HPDE6-E6E7 (cell line): ENCODE measurements at regions not wholly inside any gene's neighbourhood (a gene's known extent, or its start where the extent isn't known, plus 50 kb on each side); places are given as distances from the start of the nearest gene placed in this dataset.
"Not testable (repeated sequence)": the region's sequence is repeated elsewhere in the genome, so short reads cannot be mapped to it uniquely, and the experiment has no call there.

Experiments
- DNase-seq: peaks from one replicate; pipeline ENCODE4 v3.0.0; 2011; ENCODE audit warnings: missing footprints; ENCODE audit errors: extremely low spot score

DNA sequence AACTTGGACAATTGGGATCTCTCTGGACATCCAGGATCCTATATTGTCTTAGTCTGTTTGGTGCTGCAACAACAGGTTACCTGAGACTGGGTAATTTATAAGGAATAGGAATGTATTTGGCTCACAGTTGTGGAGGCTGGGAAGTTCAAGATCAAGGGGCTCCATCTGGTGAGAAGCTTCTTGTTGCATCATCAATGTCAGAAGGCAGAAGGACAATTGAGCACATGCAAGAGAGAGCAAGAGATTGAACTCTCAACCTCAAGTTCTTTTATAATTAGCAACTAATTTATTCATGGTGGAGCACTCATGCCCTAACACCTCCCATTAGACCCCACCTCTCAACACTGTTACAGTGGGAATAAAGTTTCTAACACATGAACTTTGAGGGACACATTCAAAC is 124.7 kb upstream of the ETV3 start:
- no peak for DNase-seq

DNA sequence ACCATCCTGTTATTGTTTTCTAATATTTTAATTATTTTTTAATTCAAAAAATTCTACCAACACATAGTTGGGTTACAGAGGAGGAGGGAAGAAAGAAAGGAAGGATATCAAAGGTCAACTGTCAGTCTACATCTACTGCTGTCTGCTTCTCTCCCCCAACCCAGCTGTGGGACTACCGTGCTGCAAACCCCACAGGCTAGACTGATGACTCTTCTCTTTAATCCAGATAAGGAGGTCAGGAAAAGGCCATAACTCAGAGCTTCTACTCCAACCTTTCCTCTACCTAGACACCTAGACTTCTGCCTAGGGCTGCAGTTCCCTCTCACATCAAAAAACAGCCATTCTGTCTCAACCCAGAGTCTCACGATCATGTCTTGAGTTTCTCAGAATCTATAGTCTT is 124.2 kb upstream of the ETV3 start:
- DNase-seq: no peak

DNA sequence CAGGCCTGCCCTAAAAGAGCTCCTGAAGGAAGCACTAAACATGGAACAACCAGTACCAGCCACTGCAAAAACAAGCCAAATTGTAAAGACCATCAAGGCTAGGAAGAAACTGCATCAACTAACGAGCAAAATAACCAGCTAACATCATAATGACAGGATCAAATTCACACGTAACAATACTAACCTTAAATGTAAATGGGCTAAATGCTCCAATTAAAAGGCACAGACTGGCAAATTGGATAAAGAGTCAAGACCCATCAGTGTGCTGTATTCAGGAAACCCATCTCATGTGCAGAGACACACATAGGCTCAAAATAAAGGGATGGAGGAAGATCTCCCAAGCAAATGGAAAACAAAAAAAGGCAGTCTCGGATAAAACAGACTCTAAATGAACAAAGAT is 117.7 kb upstream of the ETV3 start:
- DNase-seq: not testable (repeated sequence)

DNA sequence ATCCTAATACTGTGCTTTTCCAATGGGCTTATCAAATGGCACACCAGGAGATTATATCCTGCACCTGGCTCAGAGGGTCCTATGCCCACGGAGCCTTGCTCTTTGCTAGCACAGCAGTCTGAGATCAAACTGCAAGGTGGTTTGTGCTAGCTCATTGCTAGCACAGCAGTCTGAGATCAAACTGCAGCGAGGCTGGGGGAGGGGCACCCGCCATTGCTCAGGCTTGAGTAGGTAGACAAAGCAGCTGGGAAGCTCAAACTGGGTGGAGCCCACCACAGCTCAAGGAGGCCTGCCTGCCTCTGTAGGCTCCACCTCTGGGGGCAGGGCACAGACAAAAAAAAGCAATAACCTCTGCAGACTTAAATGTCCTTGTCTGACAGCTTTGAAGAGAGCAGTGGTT is 116.0 kb upstream of the ETV3 start:
- DNase-seq: not testable (repeated sequence)

DNA sequence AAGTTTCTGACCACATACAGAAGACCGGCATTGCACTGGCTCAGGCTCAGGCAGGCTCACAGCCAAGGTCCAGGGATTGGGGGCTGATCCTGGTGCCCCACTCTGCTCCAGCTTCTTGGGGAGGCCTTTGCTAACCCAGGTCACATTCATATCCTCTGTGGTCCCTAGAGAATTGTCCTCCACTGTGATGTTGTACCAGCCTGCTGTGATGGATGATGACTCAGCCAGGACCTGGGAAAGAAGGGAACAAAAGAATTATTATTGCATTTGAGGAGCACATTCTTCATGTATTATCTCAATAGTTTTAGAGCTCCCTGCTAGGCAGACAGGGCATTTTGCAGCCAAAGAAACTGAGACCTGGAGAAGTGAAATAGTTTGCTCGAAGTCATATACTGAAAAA is 114.3 kb upstream of the ETV3 start:
- no peak for DNase-seq

DNA sequence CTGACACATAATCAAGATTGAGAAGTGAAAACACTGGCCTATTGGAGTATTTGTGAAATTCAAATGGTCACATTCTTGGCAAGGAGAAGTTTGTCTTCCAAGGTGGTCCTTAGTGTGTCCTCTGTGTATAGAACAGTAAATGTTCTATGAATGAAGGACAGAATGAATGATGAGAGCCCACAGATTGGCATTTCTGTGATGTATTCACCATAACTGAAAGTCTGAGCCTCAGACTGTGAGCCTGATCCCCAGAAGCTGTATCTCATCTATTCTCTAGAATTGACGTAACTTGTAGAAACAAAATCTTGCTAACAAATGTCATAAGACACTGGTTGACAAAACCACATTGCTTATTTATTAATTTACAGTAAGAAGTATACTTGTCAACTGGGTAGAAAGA is 111.5 kb upstream of the ETV3 start:
- no peak for DNase-seq

DNA sequence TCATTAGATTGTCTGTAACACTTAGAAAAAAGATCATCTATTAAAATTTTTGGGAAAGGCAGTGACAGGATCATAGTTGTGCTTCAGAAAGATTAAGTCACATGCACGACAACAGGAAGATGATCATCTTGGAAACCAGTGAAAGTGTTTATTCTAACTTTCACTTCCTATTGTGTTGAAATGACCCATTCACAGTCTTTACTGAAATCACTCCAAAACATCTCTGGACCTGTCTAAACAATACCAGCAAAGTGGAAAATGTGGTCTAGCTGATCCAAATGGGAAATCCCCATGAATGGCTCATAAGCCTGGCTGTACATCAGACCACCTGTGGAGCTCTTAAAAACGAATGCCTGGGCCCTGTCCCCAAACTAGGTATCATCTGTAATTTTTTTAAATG is 111.1 kb upstream of the ETV3 start:
- DNase-seq: no peak

DNA sequence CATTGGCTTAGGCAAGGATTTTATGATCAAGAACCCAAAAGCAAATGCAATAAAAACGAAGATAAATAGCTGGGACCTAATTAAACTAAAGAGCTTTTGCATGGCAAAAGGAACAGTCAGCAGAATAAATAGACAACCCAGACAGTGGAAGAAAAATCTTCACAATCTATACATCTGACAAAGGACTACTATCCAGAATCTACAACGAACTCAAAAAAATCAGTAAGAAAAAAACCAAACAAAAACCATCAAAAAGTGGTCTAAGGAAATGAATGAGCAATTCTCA is 109.5 kb upstream of the ETV3 start:
- DNase-seq: not testable (repeated sequence)

DNA sequence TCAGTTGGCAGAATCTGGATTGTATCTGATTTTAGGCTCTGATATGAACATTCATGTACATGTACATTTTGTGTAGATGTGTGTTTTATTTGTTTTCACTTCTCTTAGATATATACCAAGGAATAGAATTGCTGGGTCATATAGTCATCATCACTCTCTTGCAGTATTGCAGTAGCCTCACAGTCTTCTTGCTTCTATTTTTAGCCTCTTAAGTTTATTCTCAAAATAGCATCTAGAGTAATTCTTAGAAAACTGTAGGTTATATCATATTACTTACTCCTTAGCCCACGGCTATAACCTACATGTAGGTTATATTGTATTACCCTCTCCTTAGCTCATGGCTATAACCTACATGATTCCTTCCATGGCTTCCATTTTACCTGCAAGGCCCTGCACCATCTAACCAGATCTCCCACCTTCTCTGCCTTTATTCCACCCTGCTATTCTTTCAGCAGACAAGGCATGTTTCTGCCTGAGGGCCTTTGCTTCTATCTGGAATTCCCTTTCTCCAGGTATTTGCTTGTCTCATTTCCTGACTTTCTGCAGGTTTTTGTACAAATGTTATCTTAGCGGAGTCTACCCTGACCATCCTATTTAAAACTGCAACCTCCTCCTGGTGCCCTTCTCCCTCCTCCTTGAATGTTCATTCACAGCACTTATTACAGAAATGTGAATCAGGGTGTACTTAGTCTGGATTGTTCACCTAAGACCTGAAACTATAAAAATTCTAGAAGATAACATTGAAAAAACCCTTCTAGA is 109.0 kb upstream of the ETV3 start:
- DNase-seq: no peak

DNA sequence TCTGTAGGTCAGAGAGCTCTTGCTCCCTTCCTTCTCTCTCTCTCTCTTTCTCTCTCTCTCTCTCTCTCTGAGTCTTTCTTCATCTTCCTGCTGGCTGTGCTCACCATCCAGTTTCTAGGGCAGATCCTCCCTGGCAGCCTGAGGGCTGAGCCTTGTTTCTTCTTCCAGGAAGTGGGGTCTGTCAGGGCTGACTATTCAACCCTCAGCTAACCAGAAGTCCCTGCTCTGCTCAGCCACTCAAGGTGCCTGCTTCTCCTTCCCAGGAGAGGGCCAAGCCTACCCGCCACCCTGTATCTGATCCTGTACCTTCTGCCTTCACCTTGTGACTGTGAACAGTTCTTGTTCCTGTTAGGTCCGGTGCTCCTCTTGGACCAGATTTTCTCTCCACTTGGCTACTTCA is 107.6 kb upstream of the ETV3 start:
- DNase-seq: no peak

DNA sequence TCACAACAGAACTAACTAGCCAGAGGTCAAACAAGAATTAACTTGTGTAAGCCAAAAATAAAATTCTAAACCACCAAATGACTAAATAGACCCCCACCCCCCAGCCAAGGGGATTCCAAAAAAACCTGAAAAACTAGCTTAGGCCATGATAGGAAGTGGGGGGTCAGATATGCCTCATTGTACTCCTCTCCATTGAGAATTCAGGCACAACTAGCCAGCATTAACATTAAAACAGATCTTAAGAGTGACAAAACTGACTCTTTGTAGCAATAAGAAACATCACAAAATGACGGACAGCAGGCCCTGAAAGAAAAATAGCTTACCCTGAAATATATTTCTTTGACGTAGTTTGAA is 103.0 kb upstream of the ETV3 start:
- no peak for DNase-seq

DNA sequence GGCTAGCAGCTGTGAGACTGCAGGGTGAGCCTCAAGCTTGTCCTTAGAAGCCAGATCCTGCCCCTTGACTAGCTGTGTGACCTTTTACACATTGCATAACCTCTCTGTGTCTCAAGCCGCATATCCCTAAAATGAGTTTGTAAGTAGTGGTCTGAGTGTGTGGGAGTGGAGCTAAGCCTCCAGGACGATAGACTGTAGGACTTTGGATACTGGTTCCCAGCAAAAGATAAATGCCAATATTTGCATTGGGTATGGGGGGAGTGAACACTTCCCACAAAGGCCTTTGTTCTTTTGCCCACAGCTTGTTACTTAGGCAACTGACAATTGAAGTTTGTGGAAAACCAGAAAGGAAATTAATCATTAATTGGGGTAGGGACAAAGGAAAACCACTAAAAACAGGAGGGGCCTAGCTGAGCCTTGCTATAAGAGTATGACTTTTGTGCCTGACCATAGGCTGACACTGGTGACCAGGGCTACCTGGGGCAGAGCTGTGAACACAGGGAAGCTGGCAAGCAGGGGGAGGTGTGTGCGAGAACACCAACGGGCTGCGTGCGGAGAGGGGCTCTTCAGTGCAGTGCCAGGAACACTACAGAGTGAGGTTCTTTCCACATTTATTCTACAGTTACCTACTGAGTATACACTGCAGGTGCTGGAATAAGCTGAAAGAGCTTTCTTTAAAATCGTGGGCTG is 102.4 kb upstream of the ETV3 start:
- no peak for DNase-seq

DNA sequence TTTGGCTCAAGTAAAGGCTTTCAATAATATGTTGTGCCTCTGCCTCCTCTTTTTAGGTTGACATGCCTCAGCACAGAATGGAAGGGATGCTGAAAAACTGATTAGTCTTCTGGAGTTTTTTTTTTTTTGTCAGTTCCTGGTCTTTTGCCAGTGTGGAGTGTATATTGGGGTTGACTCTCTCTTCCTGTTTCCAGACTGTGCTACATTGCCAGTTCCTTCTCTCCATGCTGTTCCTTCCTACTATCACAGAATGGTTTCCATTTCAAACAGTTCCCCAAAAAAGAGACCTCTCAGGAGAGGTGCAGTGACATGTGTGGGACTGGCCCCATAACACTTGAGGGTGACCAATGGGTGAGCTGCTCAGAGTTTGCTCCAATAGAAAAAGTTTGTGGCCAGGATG is 101.7 kb upstream of the ETV3 start:
- DNase-seq: no peak

DNA sequence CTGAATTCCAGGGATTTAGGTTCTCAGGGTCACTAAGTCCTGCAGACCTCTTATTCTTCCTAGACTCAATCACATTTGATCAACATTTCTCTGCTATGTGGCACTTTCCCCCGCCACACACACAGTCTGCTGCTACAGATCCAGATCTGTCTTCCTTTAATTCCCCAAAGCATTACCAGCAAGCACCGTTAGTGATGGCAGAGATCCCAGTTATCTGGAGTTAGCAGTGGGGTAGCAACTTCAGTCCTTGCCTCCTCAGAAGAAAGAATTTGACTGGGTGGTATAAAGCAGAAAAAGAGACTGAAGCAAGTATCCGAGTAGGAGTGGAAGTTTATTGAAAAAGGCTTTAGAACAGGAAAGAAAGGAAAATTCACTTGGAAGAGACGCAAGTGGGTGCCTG is 100.4 kb upstream of the ETV3 start:
- no peak for DNase-seq

DNA sequence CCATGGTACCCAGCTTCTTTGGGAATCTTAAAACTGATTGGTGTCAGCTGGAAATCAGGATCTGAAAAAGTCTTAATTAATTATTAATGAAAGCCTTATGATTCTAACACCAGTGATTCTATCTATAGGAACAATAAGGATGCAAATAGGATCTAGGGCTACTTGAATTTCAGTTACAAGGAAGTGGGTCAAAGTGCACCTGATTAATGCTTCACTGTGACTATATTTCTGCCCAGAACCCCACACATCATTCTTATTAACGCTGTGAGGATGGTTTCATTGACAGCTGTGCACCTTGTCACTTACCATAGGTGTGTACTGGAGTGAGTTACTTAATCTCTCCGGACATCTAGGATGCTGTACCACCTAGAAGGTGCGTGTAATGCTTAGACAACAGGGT is 99.8 kb upstream of the ETV3 start:
- no peak for DNase-seq

DNA sequence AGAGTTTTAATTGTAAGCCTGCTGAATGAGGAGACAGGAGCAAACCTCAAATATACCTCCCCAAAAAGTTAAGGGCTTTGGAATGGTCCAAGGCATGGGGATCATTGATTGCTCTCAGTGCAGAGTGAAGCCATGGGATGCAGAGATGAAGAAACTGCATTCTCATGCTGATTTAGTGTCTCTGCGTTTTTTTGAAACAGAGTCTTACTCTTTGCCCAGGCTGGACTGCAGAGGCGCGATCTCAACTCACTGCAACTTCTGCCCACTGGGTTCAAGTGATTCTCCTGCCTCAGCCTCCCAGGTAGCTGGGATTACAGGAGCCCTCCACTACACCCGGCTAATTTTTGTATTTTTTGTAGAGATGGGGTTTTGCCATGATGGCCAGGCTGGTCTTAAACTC is 99.3 kb upstream of the ETV3 start:
- no peak for DNase-seq

DNA sequence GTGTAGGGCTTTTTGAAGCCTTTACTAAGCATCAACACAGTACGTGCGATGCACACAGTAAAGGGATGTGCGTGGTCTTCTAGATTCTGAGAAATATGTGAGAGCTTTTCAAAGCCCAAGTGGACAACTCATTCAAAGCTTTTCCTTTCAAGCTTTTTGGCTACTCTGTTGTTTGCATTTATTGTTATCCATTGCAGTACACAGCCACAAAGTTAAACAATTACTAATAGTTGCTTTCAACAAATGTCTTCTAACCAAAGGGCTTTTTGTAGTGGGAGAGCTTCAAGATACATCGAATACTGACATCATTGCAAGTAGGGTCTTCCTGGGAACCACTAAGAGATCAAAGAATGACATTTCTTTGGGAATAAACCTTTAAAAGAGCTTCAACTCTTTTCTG is 97.9 kb upstream of the ETV3 start:
- no peak for DNase-seq

DNA sequence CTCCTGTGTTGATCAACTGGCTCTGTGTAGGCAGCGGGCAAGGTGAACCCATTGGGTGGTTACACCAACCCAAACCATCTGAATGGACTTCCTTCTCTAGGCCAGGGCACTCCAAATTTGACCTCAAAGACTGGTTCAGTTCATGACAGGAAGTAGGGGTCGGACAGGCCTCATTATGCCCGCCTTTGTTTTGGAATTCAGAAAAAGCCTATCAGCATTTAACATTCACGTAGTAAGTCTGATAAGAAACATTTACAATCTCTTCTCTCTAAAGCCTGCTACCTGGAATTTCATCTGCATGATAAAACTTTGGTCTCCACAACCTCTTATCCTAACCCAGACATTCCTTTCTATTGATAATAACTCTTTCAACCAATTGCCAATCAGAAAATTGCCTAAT is 97.1 kb upstream of the ETV3 start:
- DNase-seq: no peak

DNA sequence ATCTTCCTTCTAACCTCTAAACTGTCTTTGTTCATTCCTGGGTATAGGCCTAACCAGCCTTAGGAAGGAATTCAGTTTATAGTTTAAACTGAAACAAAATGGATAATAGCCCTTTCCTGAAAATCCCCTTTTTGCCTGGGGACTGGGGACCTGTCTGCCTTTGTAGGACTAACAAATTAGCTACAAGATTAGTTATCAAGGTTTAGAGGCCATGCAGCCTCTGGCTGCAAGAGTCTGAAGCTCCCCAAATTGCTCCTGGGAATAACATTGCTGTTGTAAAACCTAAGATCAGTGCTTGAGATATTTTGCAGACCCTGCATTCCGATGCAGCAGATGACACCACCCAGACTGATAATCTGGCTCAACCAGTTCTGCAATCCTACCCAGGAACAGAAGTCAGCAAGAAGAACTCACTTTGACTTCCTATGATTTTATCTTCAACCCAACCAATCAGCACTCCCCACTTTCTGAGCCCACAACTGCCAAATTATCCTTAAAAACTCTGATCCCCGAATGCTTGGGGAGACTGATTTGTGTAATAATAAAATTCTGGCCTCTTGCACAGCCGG is 96.6 kb upstream of the ETV3 start:
- DNase-seq: no peak

DNA sequence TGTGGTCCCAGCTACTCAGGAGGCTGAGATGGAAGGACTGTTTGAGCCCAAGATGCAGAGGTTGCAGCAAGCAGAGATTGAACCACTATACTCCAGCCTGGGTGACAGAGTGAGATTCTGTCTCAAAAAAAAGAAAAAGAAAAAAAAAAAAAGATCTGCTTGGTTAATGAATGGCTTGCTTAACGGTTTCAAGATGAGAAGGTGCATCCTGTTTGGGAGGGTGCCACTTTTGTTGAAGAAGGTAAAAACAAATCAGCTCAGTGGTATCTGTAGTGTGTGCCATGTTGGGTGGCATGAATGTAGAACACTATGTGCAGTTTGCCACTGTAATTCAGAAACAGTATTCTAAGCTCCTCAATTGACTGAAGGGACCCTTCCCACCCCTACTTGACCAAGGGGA is 94.9 kb upstream of the ETV3 start:
- DNase-seq: no peak

DNA sequence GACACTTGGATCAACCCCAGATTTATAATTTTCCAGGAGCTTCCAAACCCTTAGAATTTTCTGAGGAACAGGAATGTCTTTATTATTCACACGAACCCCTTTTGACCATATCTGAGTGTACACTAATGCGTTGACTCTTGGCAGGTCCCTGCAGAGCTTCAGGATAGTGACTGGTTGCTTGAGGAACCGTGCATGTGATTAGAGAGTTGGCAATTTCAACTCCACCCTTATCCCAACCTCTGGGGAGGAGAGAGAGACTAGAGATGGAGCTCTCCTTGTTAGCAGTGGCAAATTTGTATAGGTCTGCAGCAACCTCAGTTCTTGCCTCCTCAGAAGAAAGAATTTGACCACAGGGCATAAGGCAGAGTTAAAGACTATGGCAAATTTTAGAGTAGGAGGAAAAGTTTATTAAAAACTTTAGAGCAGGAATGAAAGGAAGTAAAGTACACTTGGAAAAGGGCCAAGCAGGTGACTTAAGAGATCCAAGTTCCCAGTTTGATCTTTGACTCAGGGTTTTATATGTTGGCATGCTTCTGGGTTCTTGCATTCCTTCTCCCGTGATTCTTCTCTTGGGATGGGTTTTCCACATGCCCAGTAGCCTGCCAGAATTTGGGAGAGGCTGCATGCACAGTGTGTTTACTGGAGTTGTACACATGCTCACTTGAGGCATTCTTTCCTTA is 93.8 kb upstream of the ETV3 start:
- no peak for DNase-seq

DNA sequence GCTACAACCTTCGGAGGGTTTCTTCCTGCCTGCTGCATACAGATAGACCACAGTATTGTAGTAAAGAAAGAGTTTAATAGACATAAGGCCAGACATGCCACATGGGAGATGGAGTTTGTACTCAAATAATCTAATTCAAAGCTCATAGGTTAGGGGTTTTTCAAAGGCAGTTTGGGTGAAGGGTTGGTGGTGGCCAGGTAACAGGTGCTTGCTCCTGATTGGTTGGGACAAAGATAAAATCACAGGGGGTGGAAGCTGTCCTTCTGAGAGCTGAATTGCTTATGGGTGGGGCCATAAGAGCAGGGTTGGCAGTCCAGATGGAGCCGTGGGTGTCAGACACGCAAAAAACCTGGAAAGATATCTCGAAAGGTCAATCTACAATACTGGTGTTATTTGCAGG is 92.3 kb upstream of the ETV3 start:
- no peak for DNase-seq

DNA sequence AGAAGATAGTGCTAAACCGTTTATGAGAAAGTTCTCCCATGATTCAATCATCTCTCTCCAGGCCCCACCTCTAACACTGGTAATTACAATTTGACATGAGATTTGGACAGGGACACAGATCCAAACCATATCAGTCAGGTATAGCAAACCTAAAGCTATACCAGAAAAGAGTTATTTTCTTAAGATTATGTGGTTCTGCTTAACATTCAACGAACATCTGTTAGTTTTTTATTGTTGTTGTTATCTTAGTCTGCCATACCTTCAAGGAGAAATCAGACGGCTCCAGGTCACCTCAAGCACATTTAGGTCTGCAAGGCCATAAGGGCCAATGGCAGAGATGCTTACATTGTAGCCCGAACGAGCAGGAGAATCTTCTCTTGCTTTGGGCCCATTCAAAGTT is 89.5 kb upstream of the ETV3 start:
- DNase-seq: no peak
